Neural progenitor cell (in vitro differentiated cells): ENCODE measurements at regions not wholly inside any gene's neighbourhood (a gene's known extent, or its start where the extent isn't known, plus 50 kb on each side); places are given as distances from the start of the nearest gene placed in this dataset.

Experiments used
- DNase-seq: peaks from one replicate; pipeline ENCODE4 v3.0.0-alpha.2; 2016; ENCODE audit warnings: low spot score
- H2AFZ ChIP-seq: fragments of 200-600 bp; sonication (generic); replicated peaks from 2 replicates; pipeline ENCODE4 v1.6.1; 2016; ENCODE audit warnings: antibody characterized with exemption
- H3F3A ChIP-seq: fragments of 200-600 bp; sonication (generic); 2 replicates; pipeline ENCODE4 v1.6.1; 2016; ENCODE audit warnings: antibody characterized with exemption, low read depth
- H3K27ac ChIP-seq: fragments of 200-600 bp; sonication (generic); 2 replicates; pipeline ENCODE4 v1.5.1; 2016; ENCODE audit warnings: mild to moderate bottlenecking
- H3K27me3 ChIP-seq: fragments of 200-600 bp; sonication (generic); 2 replicates; pipeline ENCODE4 v1.6.1; 2016; ENCODE audit warnings: mild to moderate bottlenecking, moderate library complexity
- H3K36me3 ChIP-seq: fragments of 200-600 bp; sonication (generic); 2 replicates; pipeline ENCODE4 v1.5.1; 2016
- H3K4me1 ChIP-seq: fragments of 200-600 bp; sonication (generic); 2 replicates; pipeline ENCODE4 v1.6.1; 2016; ENCODE audit warnings: mixed run types
- H3K4me2 ChIP-seq: fragments of 200-600 bp; sonication (generic); 2 replicates; pipeline ENCODE4 v1.6.1; 2016
- H3K4me3 ChIP-seq: fragments of 200-600 bp; sonication (generic); 2 replicates; pipeline ENCODE4 v1.5.1; 2016
- H3K79me2 ChIP-seq: fragments of 200-600 bp; sonication (generic); 2 replicates; pipeline ENCODE4 v1.6.1; 2016; ENCODE audit warnings: low read depth
- H3K9ac ChIP-seq: fragments of 200-600 bp; sonication (generic); 2 replicates; pipeline ENCODE4 v1.6.1; 2016
- H3K9me3 ChIP-seq: fragments of 200-600 bp; sonication (generic); 2 replicates; pipeline ENCODE4 v1.5.1; 2016; ENCODE audit warnings: low read depth
- H4K20me1 ChIP-seq: fragments of 200-600 bp; sonication (generic); 2 replicates; pipeline ENCODE4 v1.6.1; 2016; ENCODE audit warnings: low read depth
- H3K27ac Mint-ChIP-seq: 3 replicates; pipeline ENCODE4 v1.8.0; 2021; ENCODE audit warnings: mixed read lengths
- H3K27me3 Mint-ChIP-seq: 2 replicates; pipeline ENCODE4 v1.8.0; 2022; ENCODE audit warnings: low read depth, mild to moderate bottlenecking, inconsistent platforms, moderate library complexity, mixed read lengths; ENCODE audit not compliant: insufficient read depth
- H3K36me3 Mint-ChIP-seq: 3 replicates; pipeline ENCODE4 v1.8.0; 2021; ENCODE audit warnings: mixed read lengths
- H3K4me1 Mint-ChIP-seq: 3 replicates; pipeline ENCODE4 v1.8.0; 2021; ENCODE audit warnings: mixed read lengths
- H3K4me3 Mint-ChIP-seq: 3 replicates; pipeline ENCODE4 v1.8.0; 2021; ENCODE audit warnings: mild to moderate bottlenecking, moderate library complexity, mixed read lengths
- H3K9me3 Mint-ChIP-seq: 3 replicates; pipeline ENCODE4 v1.8.0; 2020; ENCODE audit warnings: mixed read lengths
- CTCF ChIP-seq: fragments of 200-600 bp; sonication (generic); IDR thresholded peaks from 2 replicates; pipeline ENCODE4 v1.5.1; 2017; ENCODE audit warnings: antibody characterized with exemption, mild to moderate bottlenecking
- EZH2 ChIP-seq: fragments of 200-600 bp; sonication (generic); IDR thresholded peaks from 2 replicates; pipeline ENCODE4 v1.6.1; 2017; ENCODE audit warnings: antibody characterized with exemption, mild to moderate bottlenecking, moderate library complexity
- EZH2phosphoT487 ChIP-seq: fragments of 200-600 bp; sonication (generic); IDR thresholded peaks from 2 replicates; pipeline ENCODE4 v1.6.1; 2017; ENCODE audit warnings: antibody characterized with exemption

- Histone ChIP-seq H3K79me2 (peaks cover 11% of the 10 kb centered on the region), H4K20me1 (peaks cover 6% of the 10 kb centered on the region), H3K27me3 (no peaks in the 10 kb centered on the region), H3K9me3 (no peaks in the 10 kb centered on the region), H2AFZ (no peak overlapping the region), H3K4me2 (no peak overlapping the region), H3K27ac (no peak overlapping the region), H3K4me3 (no peak overlapping the region), H3F3A (no peaks in the 10 kb centered on the region), H3K36me3 (no peaks in the 10 kb centered on the region), H3K4me1 (peaks cover 3% of the 10 kb centered on the region), H3K9ac (no peak overlapping the region)
- H3K36me3 Mint-ChIP-seq: no peaks in the 10 kb centered on the region
- no peak overlapping the region for H3K27ac Mint-ChIP-seq
- peaks cover 2% of the 10 kb centered on the region for H3K27me3 Mint-ChIP-seq
- no peaks in the 10 kb centered on the region for H3K9me3 Mint-ChIP-seq
- H3K4me1 Mint-ChIP-seq: peaks cover 7% of the 10 kb centered on the region
- no peak overlapping the region for H3K4me3 Mint-ChIP-seq
- no peak for DNase-seq
- TF ChIP-seq CTCF (no peak), EZH2phosphoT487 (no peak), EZH2 (no peak)
These were observed 1133.3 kb downstream of the BRD1 start for GRCh38 chr22:48694296-48694883.

- no peaks in the 10 kb centered on the region for H3F3A ChIP-seq
- no peak overlapping the region for H2AFZ ChIP-seq
- Mint-ChIP-seq H3K4me3 (no peak overlapping the region), H3K36me3 (no peaks in the 10 kb centered on the region), H3K27me3 (peaks cover 2% of the 10 kb centered on the region), H3K4me1 (peaks cover 3% of the 10 kb centered on the region), H3K9me3 (no peaks in the 10 kb centered on the region), H3K27ac (no peak overlapping the region)
- H3K36me3 ChIP-seq: no peaks in the 10 kb centered on the region
- H3K9ac ChIP-seq: no peak overlapping the region
- TF ChIP-seq CTCF: no peak
- no peak for TF ChIP-seq EZH2phosphoT487
- no peak for TF ChIP-seq EZH2
- H3K27me3 ChIP-seq: no peaks in the 10 kb centered on the region
- H3K9me3 ChIP-seq: no peaks in the 10 kb centered on the region
- H3K4me1 ChIP-seq: no peaks in the 10 kb centered on the region
- H4K20me1 ChIP-seq: peaks cover 6% of the 10 kb centered on the region
- H3K4me3 ChIP-seq: no peak overlapping the region
- no peak overlapping the region for H3K4me2 ChIP-seq
- peaks cover 11% of the 10 kb centered on the region for H3K79me2 ChIP-seq
- no peak overlapping the region for H3K27ac ChIP-seq
- no peak for DNase-seq
These were observed 1134.1 kb downstream of the BRD1 start for GRCh38 chr22:48693377-48694135.

- Histone ChIP-seq H3K79me2 (peaks cover 8% of the 10 kb centered on the region), H3K4me2 (no peak overlapping the region), H3K4me3 (no peak overlapping the region), H2AFZ (no peak overlapping the region), H3K9me3 (no peaks in the 10 kb centered on the region), H3K4me1 (no peaks in the 10 kb centered on the region), H3K27me3 (no peaks in the 10 kb centered on the region), H3K36me3 (no peaks in the 10 kb centered on the region), H4K20me1 (peaks cover 6% of the 10 kb centered on the region), H3K9ac (no peak overlapping the region), H3K27ac (no peak overlapping the region), H3F3A (no peaks in the 10 kb centered on the region)
- no peaks in the 10 kb centered on the region for H3K36me3 Mint-ChIP-seq
- no peak overlapping the region for H3K4me3 Mint-ChIP-seq
- DNase-seq: no peak
- peaks cover 3% of the 10 kb centered on the region for H3K4me1 Mint-ChIP-seq
- H3K27ac Mint-ChIP-seq: no peak overlapping the region
- TF ChIP-seq EZH2phosphoT487: no peak
- TF ChIP-seq EZH2: no peak
- TF ChIP-seq CTCF: no peak
- H3K27me3 Mint-ChIP-seq: peaks cover 2% of the 10 kb centered on the region
- H3K9me3 Mint-ChIP-seq: no peaks in the 10 kb centered on the region
These were observed 1134.8 kb downstream of the BRD1 start for GRCh38 chr22:48692734-48693376.
